ENCODE measurements at regions not wholly inside any gene's neighbourhood (a gene's known extent, or its start where the extent isn't known, plus 50 kb on each side); places are given as distances from the start of the nearest gene placed in this dataset.
"Not testable (repeated sequence)": the region's sequence is repeated elsewhere in the genome, so short reads cannot be mapped to it uniquely, and the experiment has no call there.

DNA sequence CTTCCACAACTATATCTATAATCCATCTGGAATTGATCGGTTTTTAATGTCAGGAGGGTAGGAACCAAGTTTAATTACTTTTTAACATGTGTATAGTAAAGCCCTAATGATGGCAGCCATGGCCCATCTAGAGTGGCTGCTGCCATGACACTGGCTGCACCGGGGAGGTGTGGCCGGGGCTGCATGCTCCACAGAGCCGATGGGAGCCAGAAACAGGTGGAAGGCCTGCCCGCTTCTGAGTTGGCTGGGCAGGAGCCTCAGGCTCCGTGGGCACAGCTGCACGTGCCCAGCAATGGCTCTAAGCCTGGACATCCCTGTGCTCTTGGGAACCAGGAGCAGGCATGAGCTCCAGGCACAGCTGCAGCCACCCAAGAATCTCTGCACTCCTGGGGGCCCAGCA lies 73.0 kb downstream of the GBP6 start:
- no peaks in the 10 kb centered on the region for H4K20me1 ChIP-seq
- no peaks in the 10 kb centered on the region for H3K27me3 ChIP-seq
- H3K9me3 ChIP-seq = peaks cover 51% of the 10 kb centered on the region
- no peaks in the 10 kb centered on the region for H3K4me1 ChIP-seq
- H3K4me2 ChIP-seq = no peak overlapping the region
- no peak overlapping the region for H3K27ac ChIP-seq
- no peaks in the 10 kb centered on the region for H3K36me3 ChIP-seq
- no peak overlapping the region for H3K4me3 ChIP-seq
- no peak for TF ChIP-seq Cebpa-rat (IDR thresholded peaks at IDR 0.05)
- no peak overlapping the region for H3K9ac ChIP-seq

- H3K9ac ChIP-seq, H3K4me1 ChIP-seq, H3K4me2 ChIP-seq, H4K20me1 ChIP-seq, H3K4me3 ChIP-seq, H3K27ac ChIP-seq, H3K27me3 ChIP-seq, H3K36me3 ChIP-seq: not testable (repeated sequence)
- peaks cover 54% of the 10 kb centered on the region for H3K9me3 ChIP-seq
Measured at GRCh38 chr1:89438301-89438700, 74.4 kb downstream of the GBP6 start.

GRCh38 chr1:89440911-89441310 lies 77.1 kb downstream of the GBP6 start:
- Histone ChIP-seq H3K4me1 (no peaks in the 10 kb centered on the region), H3K27me3 (no peaks in the 10 kb centered on the region), H3K9ac (no peak overlapping the region), H4K20me1 (no peaks in the 10 kb centered on the region), H3K36me3 (no peaks in the 10 kb centered on the region), H3K4me3 (no peak overlapping the region), H3K9me3 (peaks cover 54% of the 10 kb centered on the region), H3K4me2 (no peak overlapping the region), H3K27ac (no peak overlapping the region)
- no peak for TF ChIP-seq Cebpa-rat (IDR thresholded peaks at IDR 0.05)

GRCh38 chr1:89444791-89445190 lies 79.8 kb upstream of the LRRC8B start:
- Histone ChIP-seq H3K9ac (no peak overlapping the region), H3K4me3 (no peak overlapping the region), H4K20me1 (no peaks in the 10 kb centered on the region), H3K36me3 (no peaks in the 10 kb centered on the region), H3K4me2 (no peak overlapping the region), H3K9me3 (peaks cover 23% of the 10 kb centered on the region), H3K4me1 (no peaks in the 10 kb centered on the region), H3K27me3 (no peaks in the 10 kb centered on the region), H3K27ac (no peak overlapping the region)
- no peak for TF ChIP-seq Cebpa-rat (IDR thresholded peaks at IDR 0.05)

DNA sequence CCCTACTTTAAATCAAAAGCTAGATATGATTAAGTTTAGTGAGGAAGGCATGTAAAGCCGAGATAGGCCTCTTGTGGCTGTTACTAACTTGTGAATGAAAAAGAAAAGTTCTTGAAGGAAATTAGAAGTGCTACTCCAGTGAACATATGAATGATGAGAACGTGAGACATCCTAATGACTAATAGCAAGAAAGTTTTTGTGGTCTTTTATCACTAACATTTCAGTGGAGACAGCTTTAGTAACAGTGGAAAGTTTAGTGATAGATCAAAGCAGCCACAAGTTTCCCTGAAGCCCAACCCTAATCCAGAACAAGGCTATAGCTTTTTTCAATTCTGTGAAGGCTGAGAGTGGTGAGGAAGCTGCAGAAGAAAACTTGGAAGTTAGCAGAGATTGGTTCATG lies 73.6 kb upstream of the LRRC8B start:
- no peaks in the 10 kb centered on the region for H3K27me3 ChIP-seq
- no peaks in the 10 kb centered on the region for H4K20me1 ChIP-seq
- H3K36me3 ChIP-seq = no peaks in the 10 kb centered on the region
- TF ChIP-seq Cebpa-rat (IDR thresholded peaks at IDR 0.05) = no peak
- H3K4me3 ChIP-seq = no peak overlapping the region
- no peaks in the 10 kb centered on the region; the same call in 1 of the 2 replicates for H3K9me3 ChIP-seq
- H3K4me2 ChIP-seq = peak overlapping the region; percentile 50
- H3K9ac ChIP-seq = no peak overlapping the region
- H3K4me1 ChIP-seq = peaks cover 11% of the 10 kb centered on the region
- no peak overlapping the region for H3K27ac ChIP-seq

- Histone ChIP-seq H3K9ac (no peak overlapping the region), H3K27me3 (no peaks in the 10 kb centered on the region), H3K9me3 (no peaks in the 10 kb centered on the region), H3K36me3 (no peaks in the 10 kb centered on the region), H3K4me1 (peaks cover 11% of the 10 kb centered on the region), H4K20me1 (no peaks in the 10 kb centered on the region), H3K4me3 (no peak overlapping the region), H3K27ac (no peak overlapping the region), H3K4me2 (no peak overlapping the region)
- TF ChIP-seq Cebpa-rat (IDR thresholded peaks at IDR 0.05) = no peak
Measured at GRCh38 chr1:89453123-89453972, 71.3 kb upstream of the LRRC8B start.

GRCh38 chr1:89454845-89455521 lies 69.6 kb upstream of the LRRC8B start:
- Histone ChIP-seq H3K9ac (no peak overlapping the region), H3K4me3 (no peak overlapping the region), H3K4me2 (no peak overlapping the region), H3K27me3 (no peaks in the 10 kb centered on the region), H3K27ac (no peak overlapping the region), H3K9me3 (no peaks in the 10 kb centered on the region), H4K20me1 (no peaks in the 10 kb centered on the region), H3K4me1 (peaks cover 11% of the 10 kb centered on the region), H3K36me3 (no peaks in the 10 kb centered on the region)
- no peak for TF ChIP-seq Cebpa-rat (IDR thresholded peaks at IDR 0.05)

- H3K9me3 ChIP-seq = no peaks in the 10 kb centered on the region
- H3K4me2 ChIP-seq = no peak overlapping the region
- no peaks in the 10 kb centered on the region for H3K36me3 ChIP-seq
- H4K20me1 ChIP-seq = no peaks in the 10 kb centered on the region
- no peak overlapping the region for H3K27ac ChIP-seq
- H3K9ac ChIP-seq = no peak overlapping the region
- TF ChIP-seq Cebpa-rat (IDR thresholded peaks at IDR 0.05) = no peak
- H3K4me1 ChIP-seq = no peaks in the 10 kb centered on the region
- no peak overlapping the region for H3K4me3 ChIP-seq
- H3K27me3 ChIP-seq = peaks cover 9% of the 10 kb centered on the region
Measured at GRCh38 chr1:89457046-89457445, 67.6 kb upstream of the LRRC8B start.

- Histone ChIP-seq H3K36me3 (no peaks in the 10 kb centered on the region), H3K9me3 (no peaks in the 10 kb centered on the region), H3K4me3 (no peak overlapping the region), H3K27me3 (peaks cover 12% of the 10 kb centered on the region), H3K9ac (no peak overlapping the region), H3K27ac (no peak overlapping the region), H3K4me1 (peaks cover 9% of the 10 kb centered on the region), H4K20me1 (no peaks in the 10 kb centered on the region), H3K4me2 (no peak overlapping the region)
- no peak for TF ChIP-seq Cebpa-rat (IDR thresholded peaks at IDR 0.05)
Measured at GRCh38 chr1:89459081-89459480, 65.5 kb upstream of the LRRC8B start.

- Histone ChIP-seq H3K9me3 (no peaks in the 10 kb centered on the region), H3K9ac (no peak overlapping the region), H3K4me2 (no peak overlapping the region), H3K27me3 (peaks cover 16% of the 10 kb centered on the region), H3K36me3 (no peaks in the 10 kb centered on the region), H4K20me1 (no peaks in the 10 kb centered on the region), H3K27ac (no peak overlapping the region), H3K4me1 (peaks cover 14% of the 10 kb centered on the region), H3K4me3 (no peak overlapping the region)
- TF ChIP-seq Cebpa-rat (IDR thresholded peaks at IDR 0.05) = no peak
Measured at GRCh38 chr1:89460325-89460724, 64.3 kb upstream of the LRRC8B start.
